ENCODE measurements at regions not wholly inside any gene's neighbourhood (a gene's known extent, or its start where the extent isn't known, plus 50 kb on each side); places are given as distances from the start of the nearest gene placed in this dataset.

DNA sequence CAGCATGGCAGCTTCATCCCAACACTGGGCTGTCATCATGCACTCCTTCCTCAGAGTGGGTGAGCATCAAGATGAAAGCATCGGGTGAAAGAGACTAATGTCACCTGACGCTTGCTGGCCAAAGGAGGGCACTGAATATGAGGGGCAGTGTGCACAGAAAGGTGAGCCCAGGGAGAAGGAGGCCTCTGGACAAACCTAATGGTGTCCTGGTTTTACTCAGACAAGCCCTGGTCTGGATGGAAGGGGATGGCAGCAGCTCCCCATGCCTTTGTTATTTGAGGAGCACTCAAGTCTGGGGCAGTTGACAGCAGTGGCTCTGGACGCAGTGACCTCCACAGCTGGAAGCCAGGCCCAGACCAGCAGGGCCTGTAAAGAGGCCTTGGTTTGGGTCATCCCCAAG, 209.7 kb downstream of the SMAD2 start:
- H3K4me3 ChIP-seq, result no peak overlapping the region
- DNase-seq (ENCODE audit: low spot score), result no peak
- H3K36me3 ChIP-seq, result no peaks in the 10 kb centered on the region
- H3K9me3 ChIP-seq, result no peaks in the 10 kb centered on the region
- TF ChIP-seq, protein P1, sequence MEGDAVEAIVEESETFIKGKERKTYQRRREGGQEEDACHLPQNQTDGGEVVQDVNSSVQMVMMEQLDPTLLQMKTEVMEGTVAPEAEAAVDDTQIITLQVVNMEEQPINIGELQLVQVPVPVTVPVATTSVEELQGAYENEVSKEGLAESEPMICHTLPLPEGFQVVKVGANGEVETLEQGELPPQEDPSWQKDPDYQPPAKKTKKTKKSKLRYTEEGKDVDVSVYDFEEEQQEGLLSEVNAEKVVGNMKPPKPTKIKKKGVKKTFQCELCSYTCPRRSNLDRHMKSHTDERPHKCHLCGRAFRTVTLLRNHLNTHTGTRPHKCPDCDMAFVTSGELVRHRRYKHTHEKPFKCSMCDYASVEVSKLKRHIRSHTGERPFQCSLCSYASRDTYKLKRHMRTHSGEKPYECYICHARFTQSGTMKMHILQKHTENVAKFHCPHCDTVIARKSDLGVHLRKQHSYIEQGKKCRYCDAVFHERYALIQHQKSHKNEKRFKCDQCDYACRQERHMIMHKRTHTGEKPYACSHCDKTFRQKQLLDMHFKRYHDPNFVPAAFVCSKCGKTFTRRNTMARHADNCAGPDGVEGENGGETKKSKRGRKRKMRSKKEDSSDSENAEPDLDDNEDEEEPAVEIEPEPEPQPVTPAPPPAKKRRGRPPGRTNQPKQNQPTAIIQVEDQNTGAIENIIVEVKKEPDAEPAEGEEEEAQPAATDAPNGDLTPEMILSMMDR (IDR thresholded peaks at IDR 0.05), result no peak
- no peak for ATAC-seq (ENCODE audit: insufficient number of reproducible peaks, low FRiP score, low read depth)
- H3K27ac ChIP-seq, result no peak overlapping the region
- no peaks in the 10 kb centered on the region for H3K4me1 ChIP-seq (ENCODE audit: control insufficient read depth in 1 of 2, low read depth in 2 of 2)
- no peaks in the 10 kb centered on the region for H3K27me3 ChIP-seq (replicated peaks; ENCODE audit: insufficient read depth)

DNA sequence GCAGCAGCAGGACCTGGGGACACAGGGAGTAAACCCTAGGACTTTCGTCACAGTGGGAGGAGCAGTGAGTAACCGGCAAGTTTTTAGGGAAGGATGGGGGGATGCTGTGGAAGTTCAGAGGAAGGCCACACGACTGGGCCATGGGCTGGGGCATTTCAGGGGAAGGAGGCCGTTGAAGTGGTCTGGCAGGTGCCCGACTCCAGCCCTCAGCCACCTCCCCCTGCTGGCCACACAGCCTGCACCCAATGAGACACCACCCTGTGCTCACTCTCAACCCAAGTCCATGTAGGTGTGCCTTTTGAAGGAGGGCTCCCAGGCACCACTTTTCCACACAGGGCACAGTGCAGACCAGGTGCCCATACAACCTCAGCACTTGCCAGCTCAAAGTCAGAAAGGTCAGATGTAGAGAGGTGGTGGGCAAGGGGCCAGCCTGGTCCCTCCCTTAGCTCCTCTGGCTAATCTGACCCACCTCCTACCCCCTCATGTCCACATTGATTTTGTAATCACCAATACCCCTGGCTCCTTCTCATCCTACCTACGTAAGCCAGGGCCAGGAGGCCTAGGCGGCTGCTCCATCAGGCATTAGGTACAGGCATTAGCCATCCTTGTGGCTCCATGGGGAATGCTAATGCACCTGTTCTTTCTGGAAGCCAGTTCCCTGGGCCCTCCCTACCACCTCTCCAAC, 211.2 kb downstream of the SMAD2 start:
- DNase-seq (ENCODE audit: low spot score), result no peak
- TF ChIP-seq, protein P1 (IDR thresholded peaks at IDR 0.05), result no peak
- no peaks in the 10 kb centered on the region for H3K36me3 ChIP-seq
- H3K9me3 ChIP-seq, result no peaks in the 10 kb centered on the region
- H3K27ac ChIP-seq, result no peak overlapping the region
- no peaks in the 10 kb centered on the region for H3K27me3 ChIP-seq (replicated peaks; ENCODE audit: insufficient read depth)
- no peak for ATAC-seq (ENCODE audit: insufficient number of reproducible peaks, low FRiP score, low read depth)
- no peak overlapping the region for H3K4me3 ChIP-seq
- H3K4me1 ChIP-seq (ENCODE audit: control insufficient read depth in 1 of 2, low read depth in 2 of 2), result no peaks in the 10 kb centered on the region

GRCh38 chr18:47718646-47719045, 211.8 kb downstream of the SMAD2 start:
- Histone ChIP-seq H3K4me3 (no peak overlapping the region), H3K36me3 (no peaks in the 10 kb centered on the region), H3K27me3 (replicated peaks; ENCODE audit: insufficient read depth) (no peaks in the 10 kb centered on the region), H3K27ac (no peak overlapping the region), H3K4me1 (ENCODE audit: control insufficient read depth in 1 of 2, low read depth in 2 of 2) (no peaks in the 10 kb centered on the region), H3K9me3 (no peaks in the 10 kb centered on the region)
- no peak for ATAC-seq (ENCODE audit: insufficient number of reproducible peaks, low FRiP score, low read depth)
- TF ChIP-seq, protein P1 (IDR thresholded peaks at IDR 0.05), result no peak
- DNase-seq (ENCODE audit: low spot score), result no peak

- no peak overlapping the region for H3K4me3 ChIP-seq
- TF ChIP-seq, protein P1 (IDR thresholded peaks at IDR 0.05), result no peak
Measured at GRCh38 chr18:47717257-47717656, 213.2 kb downstream of the SMAD2 start.

GRCh38 chr18:47716632-47717185, 213.8 kb downstream of the SMAD2 start:
- DNase-seq (ENCODE audit: low spot score) (no peak), ATAC-seq (ENCODE audit: insufficient number of reproducible peaks, low FRiP score, low read depth) (no peak)
- H3K36me3 ChIP-seq, result no peaks in the 10 kb centered on the region

More at GRCh38 chr18:47717257-47717656, 213.2 kb downstream of the SMAD2 start:
- no peaks in the 10 kb centered on the region for H3K27me3 ChIP-seq (replicated peaks; ENCODE audit: insufficient read depth)
- DNase-seq (ENCODE audit: low spot score) (no peak), ATAC-seq (ENCODE audit: insufficient number of reproducible peaks, low FRiP score, low read depth) (no peak)
- H3K27ac ChIP-seq, result no peak overlapping the region
- H3K9me3 ChIP-seq, result no peaks in the 10 kb centered on the region
- no peaks in the 10 kb centered on the region for H3K36me3 ChIP-seq
- no peaks in the 10 kb centered on the region for H3K4me1 ChIP-seq (ENCODE audit: control insufficient read depth in 1 of 2, low read depth in 2 of 2)

More at GRCh38 chr18:47716632-47717185, 213.8 kb downstream of the SMAD2 start:
- H3K4me3 ChIP-seq, result no peak overlapping the region
- no peaks in the 10 kb centered on the region for H3K9me3 ChIP-seq
- no peaks in the 10 kb centered on the region for H3K4me1 ChIP-seq (ENCODE audit: control insufficient read depth in 1 of 2, low read depth in 2 of 2)
- H3K27me3 ChIP-seq (replicated peaks; ENCODE audit: insufficient read depth), result no peaks in the 10 kb centered on the region
- TF ChIP-seq, protein P1 (IDR thresholded peaks at IDR 0.05), result no peak
- no peak overlapping the region for H3K27ac ChIP-seq

Measured in thoracic aorta (tissue), 2 donors.